GM21737 (cell line): ENCODE measurements at regions not wholly inside any gene's neighbourhood (a gene's known extent, or its start where the extent isn't known, plus 50 kb on each side); places are given as distances from the start of the nearest gene placed in this dataset.

Source experiments
- ATAC-seq: cut with Tn5 transposase; IDR thresholded peaks from one replicate; pipeline ENCODE4 v1.9.1; 2021; ENCODE audit warnings: mild to moderate bottlenecking, moderate library complexity; ENCODE audit not compliant: unreplicated experiment

- no peak for ATAC-seq
Observed at GRCh38 chr2:155442088-155442487, 743.6 kb downstream of the KCNJ3 start.

GRCh38 chr2:155431004-155431507 lies 732.6 kb downstream of the KCNJ3 start:
- ATAC-seq: no peak

GRCh38 chr2:155427470-155427869 lies 729.0 kb downstream of the KCNJ3 start:
- no peak for ATAC-seq

GRCh38 chr2:155424518-155424917 lies 726.0 kb downstream of the KCNJ3 start:
- ATAC-seq: no peak

- no peak for ATAC-seq
Observed at GRCh38 chr2:155418753-155419152, 720.3 kb downstream of the KCNJ3 start.

- ATAC-seq: peak; percentile 87
Observed at GRCh38 chr2:155412598-155412997, 714.1 kb downstream of the KCNJ3 start.

- ATAC-seq: no peak
Observed at GRCh38 chr2:155404433-155405002, 706.0 kb downstream of the KCNJ3 start.

GRCh38 chr2:155393406-155393805 lies 694.9 kb downstream of the KCNJ3 start:
- no peak for ATAC-seq

GRCh38 chr2:155391613-155392130 lies 693.2 kb downstream of the KCNJ3 start:
- ATAC-seq: no peak

GRCh38 chr2:155389224-155389623 lies 690.7 kb downstream of the KCNJ3 start:
- ATAC-seq: no peak

GRCh38 chr2:155384555-155385123 lies 686.1 kb downstream of the KCNJ3 start:
- no peak for ATAC-seq

- no peak for ATAC-seq
Observed at GRCh38 chr2:155382776-155383175, 684.3 kb downstream of the KCNJ3 start.

- ATAC-seq: no peak
Observed at GRCh38 chr2:155381436-155381835, 682.9 kb downstream of the KCNJ3 start.

GRCh38 chr2:155379494-155379893 lies 681.0 kb downstream of the KCNJ3 start:
- no peak for ATAC-seq

GRCh38 chr2:155377931-155378444 lies 679.5 kb downstream of the KCNJ3 start:
- no peak for ATAC-seq

GRCh38 chr2:155377266-155377680 lies 678.8 kb downstream of the KCNJ3 start:
- ATAC-seq: no peak

- no peak for ATAC-seq
Observed at GRCh38 chr2:155372969-155373368, 674.5 kb downstream of the KCNJ3 start.

- no peak for ATAC-seq
Observed at GRCh38 chr2:155368934-155369333, 670.4 kb downstream of the KCNJ3 start.

- no peak for ATAC-seq
Observed at GRCh38 chr2:155364766-155365165, 666.3 kb downstream of the KCNJ3 start.

- ATAC-seq: no peak
Observed at GRCh38 chr2:155363349-155363888, 664.9 kb downstream of the KCNJ3 start.

GRCh38 chr2:155357172-155357571 lies 658.7 kb downstream of the KCNJ3 start:
- no peak for ATAC-seq

GRCh38 chr2:155356250-155356649 lies 657.8 kb downstream of the KCNJ3 start:
- ATAC-seq: no peak
